ENCODE measurements at regions not wholly inside any gene's neighbourhood (a gene's known extent, or its start where the extent isn't known, plus 50 kb on each side); places are given as distances from the start of the nearest gene placed in this dataset.
A peak's percentile ranks its signal among the peaks of the same experiment; 100 is the strongest.

DNA sequence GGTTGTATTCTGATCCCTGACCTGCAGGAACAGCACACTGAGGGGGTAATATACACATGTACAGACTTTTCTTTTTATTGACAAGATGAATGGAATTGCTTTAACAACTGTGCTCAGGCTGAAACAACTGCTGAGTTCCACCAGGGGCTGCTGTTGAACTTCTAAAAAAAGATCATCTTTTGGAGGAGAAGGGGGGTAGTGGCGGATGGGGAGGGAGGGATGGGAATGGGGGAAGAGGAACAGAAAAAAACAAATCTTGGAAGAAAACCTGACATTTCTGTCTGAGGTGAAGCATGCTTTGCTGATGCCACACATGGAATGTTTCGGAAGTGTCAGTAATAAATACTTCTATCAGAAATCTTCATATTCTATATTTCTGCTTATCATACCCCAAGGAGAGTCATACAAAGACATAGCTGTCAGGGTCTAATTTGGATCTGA lies 75.0 kb downstream of the RWDD3 start (continued):
- peak; percentile 54 to 71 (median 59) for TF ChIP-seq CTCF (IDR thresholded peaks at IDR 0.05 in 2 of 3, conservative IDR thresholded peaks at IDR 0.05 in 1 of 3; ENCODE audit: insufficient read depth in 2 of 3, low read depth in 1 of 3, low read length in 3 of 3)
- TF ChIP-seq, protein P1, sequence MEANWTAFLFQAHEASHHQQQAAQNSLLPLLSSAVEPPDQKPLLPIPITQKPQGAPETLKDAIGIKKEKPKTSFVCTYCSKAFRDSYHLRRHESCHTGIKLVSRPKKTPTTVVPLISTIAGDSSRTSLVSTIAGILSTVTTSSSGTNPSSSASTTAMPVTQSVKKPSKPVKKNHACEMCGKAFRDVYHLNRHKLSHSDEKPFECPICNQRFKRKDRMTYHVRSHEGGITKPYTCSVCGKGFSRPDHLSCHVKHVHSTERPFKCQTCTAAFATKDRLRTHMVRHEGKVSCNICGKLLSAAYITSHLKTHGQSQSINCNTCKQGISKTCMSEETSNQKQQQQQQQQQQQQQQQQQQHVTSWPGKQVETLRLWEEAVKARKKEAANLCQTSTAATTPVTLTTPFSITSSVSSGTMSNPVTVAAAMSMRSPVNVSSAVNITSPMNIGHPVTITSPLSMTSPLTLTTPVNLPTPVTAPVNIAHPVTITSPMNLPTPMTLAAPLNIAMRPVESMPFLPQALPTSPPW (CRISPR knock-in tag; IDR thresholded peaks at IDR 0.05) = peak; percentile 91

GRCh38 chr1:95311014-95311413 lies 77.0 kb downstream of the RWDD3 start:
- Histone ChIP-seq H3K9me3 (replicated peaks; ENCODE audit: control insufficient read depth, insufficient read depth, low read depth, low read length) (no peaks in the 10 kb centered on the region), H3K4me2 (ENCODE audit: insufficient read depth, low read length) (no peak overlapping the region), H3K27ac (ENCODE audit: extremely low read depth, low read depth, low read length) (no peak overlapping the region), H3K79me2 (ENCODE audit: control insufficient read depth, insufficient read depth, low read length) (no peaks in the 10 kb centered on the region), H4K20me1 (replicated peaks; ENCODE audit: control insufficient read depth, insufficient read depth, low read length) (no peaks in the 10 kb centered on the region), H3K9ac (ENCODE audit: insufficient read depth in 1 of 2, low read depth in 2 of 2, low read length in 2 of 2) (no peak overlapping the region), H3K4me3 (no peak overlapping the region), H2AFZ (ENCODE audit: low read depth, low read length) (no peak overlapping the region), H3K4me1 (replicated peaks in 1 of 2; ENCODE audit: control insufficient read depth in 2 of 2, insufficient read depth in 2 of 2, low read length in 2 of 2) (no peaks in the 10 kb centered on the region), H3K27me3 (ENCODE audit: control insufficient read depth in 2 of 2, insufficient read depth in 2 of 2, low read length in 2 of 2) (no peaks in the 10 kb centered on the region), H3K9me1 (ENCODE audit: control insufficient read depth, insufficient read depth, low read length) (no peaks in the 10 kb centered on the region), H3K36me3 (ENCODE audit: control insufficient read depth, insufficient read depth, low read length) (no peaks in the 10 kb centered on the region)
- intact Hi-C loops (cut with micrococcal nuclease) (no loop called here), in situ Hi-C loops (cut with MboI) (no loop called here)
- FAIRE-seq (no peak), ATAC-seq (no peak), DNase-seq (ENCODE audit: extremely low read depth in 1 of 4, low spot score in 3 of 4) (no peak)
- POLR2A ChIA-PET = no interaction called here
- CTCF ChIA-PET (ENCODE audit: low intra/inter-chr PET ratio) = no interaction called here
- under 1% methylated on average over 7 of the region's 7 CpGs for WGBS (ENCODE audit: insufficient coverage, low coverage, missing lambda C conversion rate)
- no TSS peak for BruUV-seq (replicated peaks)
- TF ChIP-seq ZBTB8A (IDR thresholded peaks at IDR 0.05; ENCODE audit: partially characterized antibody) = no peak
- no peak for TF ChIP-seq TFAM (CRISPR knock-in tag; conservative IDR thresholded peaks at IDR 0.05)
- TF ChIP-seq, protein P2, sequence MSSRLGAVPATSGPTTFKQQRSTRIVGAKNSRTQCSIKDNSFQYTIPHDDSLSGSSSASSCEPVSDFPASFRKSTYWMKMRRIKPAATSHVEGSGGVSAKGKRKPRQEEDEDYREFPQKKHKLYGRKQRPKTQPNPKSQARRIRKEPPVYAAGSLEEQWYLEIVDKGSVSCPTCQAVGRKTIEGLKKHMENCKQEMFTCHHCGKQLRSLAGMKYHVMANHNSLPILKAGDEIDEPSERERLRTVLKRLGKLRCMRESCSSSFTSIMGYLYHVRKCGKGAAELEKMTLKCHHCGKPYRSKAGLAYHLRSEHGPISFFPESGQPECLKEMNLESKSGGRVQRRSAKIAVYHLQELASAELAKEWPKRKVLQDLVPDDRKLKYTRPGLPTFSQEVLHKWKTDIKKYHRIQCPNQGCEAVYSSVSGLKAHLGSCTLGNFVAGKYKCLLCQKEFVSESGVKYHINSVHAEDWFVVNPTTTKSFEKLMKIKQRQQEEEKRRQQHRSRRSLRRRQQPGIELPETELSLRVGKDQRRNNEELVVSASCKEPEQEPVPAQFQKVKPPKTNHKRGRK (tag; IDR thresholded peaks at IDR 0.05) = no peak
- TF ChIP-seq KLF1 (tag; IDR thresholded peaks at IDR 0.05) = no peak
- TF ChIP-seq ZNF398 (CRISPR knock-in tag; IDR thresholded peaks at IDR 0.05) = no peak
- TF ChIP-seq GTF2A2 (tag; IDR thresholded peaks at IDR 0.05) = no peak
- TF ChIP-seq ELK3 (CRISPR knock-in tag; IDR thresholded peaks at IDR 0.05) = no peak
- TF ChIP-seq SETDB1 (IDR thresholded peaks at IDR 0.05; ENCODE audit: low read length) = no peak
- TF ChIP-seq ZZZ3 (IDR thresholded peaks at IDR 0.05) = no peak
- no peak for TF ChIP-seq BHLHE40 (IDR thresholded peaks at IDR 0.05; ENCODE audit: low read length)
- TF ChIP-seq PRMT5 (CRISPR knock-in tag; IDR thresholded peaks at IDR 0.05) = no peak
- no peak for TF ChIP-seq NR1H2 (CRISPR knock-in tag; IDR thresholded peaks at IDR 0.05)
